ENCODE measurements at regions not wholly inside any gene's neighbourhood (a gene's known extent, or its start where the extent isn't known, plus 50 kb on each side); places are given as distances from the start of the nearest gene placed in this dataset.

DNA sequence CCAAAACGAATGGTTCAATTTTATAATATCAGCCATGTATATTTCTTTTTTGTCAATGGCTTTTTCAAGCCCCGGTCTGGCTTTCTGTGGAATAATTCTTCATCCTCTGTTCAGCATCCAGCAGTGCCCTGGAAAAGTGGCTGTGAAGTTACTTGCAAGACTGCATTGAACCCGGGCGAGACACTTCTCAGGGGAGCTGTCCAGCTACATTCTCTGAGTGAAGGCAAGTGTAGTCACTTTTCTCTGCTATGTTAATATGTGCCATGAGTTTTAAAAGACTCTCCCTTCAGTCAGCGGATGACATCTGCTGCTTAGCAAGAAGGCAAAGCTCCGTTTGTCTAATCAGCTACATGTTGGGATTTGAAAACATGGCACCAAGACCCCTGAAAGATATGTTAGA is 81.3 kb upstream of the RGMA start:
- no peaks in the 10 kb centered on the region for H3K36me3 ChIP-seq (replicated peaks; ENCODE audit: control insufficient read depth, insufficient read depth, low read length)
- peaks cover 1% of the 10 kb centered on the region; the same call in 1 of the 2 replicates for H3K27me3 ChIP-seq (ENCODE audit: control insufficient read depth, insufficient read depth, low read length)
- no peak overlapping the region for H3K4me3 ChIP-seq (ENCODE audit: insufficient read depth, low read depth, low read length)
- DNase-seq = no peak

DNA sequence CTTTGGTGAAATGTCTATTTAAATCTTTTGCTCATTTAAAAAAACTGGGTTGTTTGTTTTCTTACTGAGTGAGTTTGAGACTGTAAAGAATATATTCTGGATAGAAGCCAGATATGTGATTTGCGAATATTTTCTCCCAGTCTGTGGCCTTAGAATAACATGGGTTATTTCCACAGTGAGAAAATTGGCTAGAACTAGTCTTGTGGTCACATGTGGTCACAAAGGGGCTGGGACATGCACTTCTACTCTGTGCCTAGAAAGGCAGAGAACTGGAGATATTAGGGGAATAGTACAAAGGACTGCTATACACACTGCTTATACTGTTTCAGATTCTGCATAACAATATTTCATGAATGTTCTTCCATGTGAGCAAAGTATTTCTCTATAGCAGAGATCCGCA is 79.9 kb upstream of the RGMA start:
- DNase-seq = no peak
- Histone ChIP-seq H3K36me3 (replicated peaks; ENCODE audit: control insufficient read depth, insufficient read depth, low read length) (no peaks in the 10 kb centered on the region), H3K4me3 (ENCODE audit: insufficient read depth, low read depth, low read length) (no peak overlapping the region), H3K27me3 (ENCODE audit: control insufficient read depth, insufficient read depth, low read length) (peaks cover 1% of the 10 kb centered on the region; the same call in 1 of the 2 replicates)

DNA sequence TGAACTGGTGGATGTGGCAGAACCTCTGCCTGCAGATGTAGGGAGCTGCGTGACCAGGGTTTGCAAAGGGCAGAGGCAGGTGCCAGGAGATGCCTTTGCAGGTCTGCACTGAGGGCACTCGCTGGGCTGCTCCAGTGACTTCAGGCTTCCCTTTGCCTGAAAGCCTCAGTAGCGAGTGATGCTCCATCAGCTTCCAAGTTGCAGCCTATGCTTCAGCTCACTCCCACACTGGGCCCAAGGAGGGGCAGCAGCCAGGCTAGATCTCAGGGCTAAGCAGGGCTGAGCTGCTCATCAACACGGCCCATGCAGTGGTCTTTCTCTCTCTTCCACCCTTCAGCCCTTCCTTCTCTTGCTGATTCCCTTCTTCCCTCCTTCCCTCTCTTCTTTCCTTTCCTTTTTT is 78.3 kb upstream of the RGMA start:
- Histone ChIP-seq H3K27me3 (ENCODE audit: control insufficient read depth, insufficient read depth, low read length) (peaks cover 1% of the 10 kb centered on the region; the same call in 1 of the 2 replicates), H3K36me3 (replicated peaks; ENCODE audit: control insufficient read depth, insufficient read depth, low read length) (no peaks in the 10 kb centered on the region), H3K4me3 (ENCODE audit: insufficient read depth, low read depth, low read length) (no peak overlapping the region)
- no peak for DNase-seq

DNA sequence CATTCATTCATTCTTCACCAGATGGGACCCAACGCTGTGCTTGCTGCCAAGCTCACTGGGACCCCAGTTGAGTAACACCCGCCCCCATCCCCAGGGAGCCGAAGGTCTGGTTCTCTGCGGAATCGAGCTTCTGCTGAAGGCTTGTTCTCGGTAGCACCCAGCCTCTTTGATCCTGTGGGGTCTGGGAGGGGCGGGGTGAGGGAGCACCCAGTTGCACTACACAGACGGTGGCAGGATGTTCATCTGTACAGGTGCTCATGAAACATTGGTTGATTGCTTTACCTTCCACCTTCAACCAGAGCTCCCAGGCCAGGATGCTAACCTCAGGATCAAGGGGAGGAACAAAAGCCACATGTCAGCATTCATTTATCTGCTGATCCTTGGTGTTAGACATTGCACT is 77.7 kb upstream of the RGMA start:
- DNase-seq = no peak
- H3K4me3 ChIP-seq (ENCODE audit: insufficient read depth, low read depth, low read length) = no peak overlapping the region
- H3K36me3 ChIP-seq (replicated peaks; ENCODE audit: control insufficient read depth, insufficient read depth, low read length) = no peaks in the 10 kb centered on the region
- H3K27me3 ChIP-seq (ENCODE audit: control insufficient read depth, insufficient read depth, low read length) = peaks cover 1% of the 10 kb centered on the region; the same call in 1 of the 2 replicates

DNA sequence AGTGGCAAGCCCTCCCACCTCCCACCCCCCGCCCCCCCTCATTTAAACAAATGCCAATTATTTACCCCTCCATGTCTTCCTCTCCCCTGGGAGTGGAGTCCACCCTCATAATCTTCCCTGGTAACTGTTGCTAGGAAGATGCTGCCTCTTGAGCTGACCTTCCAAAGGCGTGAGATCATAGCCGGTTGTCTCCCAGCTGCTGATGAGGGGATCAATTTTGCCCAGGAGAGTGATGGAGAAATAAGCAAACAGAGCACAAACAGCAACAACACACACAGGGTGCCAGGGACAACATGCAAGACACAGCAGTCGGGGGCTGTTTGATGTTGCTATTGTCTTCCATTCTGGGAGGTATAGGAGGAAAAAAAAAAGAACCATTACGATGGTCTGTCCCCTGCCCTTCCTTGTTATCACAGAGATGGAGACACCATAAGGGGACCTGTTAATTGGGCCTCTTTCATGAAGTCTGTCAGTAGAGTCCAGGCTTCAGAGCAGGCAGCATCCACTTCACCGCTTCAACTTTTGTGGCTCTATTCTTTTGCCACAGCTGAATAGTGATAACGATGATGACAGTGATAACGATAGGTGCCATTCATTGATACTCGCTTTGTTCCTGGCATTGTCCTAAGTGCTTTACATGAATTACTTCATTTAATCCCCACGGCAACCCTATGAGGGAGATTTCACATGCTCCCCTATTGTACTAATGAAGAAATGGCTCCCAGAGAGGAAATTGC is 76.9 kb upstream of the RGMA start:
- no peaks in the 10 kb centered on the region for H3K36me3 ChIP-seq (replicated peaks; ENCODE audit: control insufficient read depth, insufficient read depth, low read length)
- H3K27me3 ChIP-seq (ENCODE audit: control insufficient read depth, insufficient read depth, low read length) = peaks cover 1% of the 10 kb centered on the region; the same call in 1 of the 2 replicates
- no peak for DNase-seq
- H3K4me3 ChIP-seq (ENCODE audit: insufficient read depth, low read depth, low read length) = no peak overlapping the region

DNA sequence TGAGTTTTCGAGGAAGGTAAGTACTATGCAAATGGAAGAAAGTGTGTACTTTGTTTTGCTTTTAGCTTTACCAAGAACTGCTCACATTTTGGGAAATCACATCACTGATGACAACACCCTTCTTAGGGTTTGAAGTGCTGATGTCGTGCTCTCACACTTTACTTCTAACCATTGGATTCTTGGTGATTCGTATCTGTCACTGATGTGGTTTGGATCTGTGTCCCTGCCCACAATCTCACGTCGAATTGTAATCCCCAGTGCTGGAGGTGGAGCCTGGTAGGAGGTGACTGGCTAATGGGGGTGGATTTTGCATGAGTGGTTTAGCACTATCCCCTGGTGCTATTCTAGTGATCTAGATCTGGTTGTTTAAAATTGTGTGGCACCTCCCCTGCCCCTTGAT is 75.4 kb upstream of the RGMA start:
- Histone ChIP-seq H3K4me3 (ENCODE audit: insufficient read depth, low read depth, low read length) (no peak overlapping the region), H3K27me3 (ENCODE audit: control insufficient read depth, insufficient read depth, low read length) (peaks cover 1% of the 10 kb centered on the region; the same call in 1 of the 2 replicates), H3K36me3 (replicated peaks; ENCODE audit: control insufficient read depth, insufficient read depth, low read length) (no peaks in the 10 kb centered on the region)
- no peak for DNase-seq

DNA sequence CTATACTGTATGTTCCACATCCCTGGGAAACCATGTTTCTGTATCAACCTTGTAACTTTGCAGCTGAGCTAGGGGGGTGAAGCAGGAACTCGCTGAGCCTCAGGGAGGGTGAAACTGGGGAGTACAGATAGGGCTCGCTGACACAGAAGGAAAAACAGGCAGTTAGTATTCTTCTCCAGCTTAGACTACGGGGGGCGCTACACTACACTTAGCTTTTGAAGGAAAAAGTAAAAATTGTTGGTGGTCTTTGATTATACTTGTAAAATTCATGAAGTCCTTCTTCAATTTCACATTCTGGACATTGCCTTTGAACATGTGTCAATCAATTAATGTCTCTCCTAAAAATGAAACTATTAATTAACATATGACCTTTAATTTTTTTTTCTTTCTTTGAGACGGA is 73.5 kb upstream of the RGMA start:
- no peaks in the 10 kb centered on the region for H3K36me3 ChIP-seq (replicated peaks; ENCODE audit: control insufficient read depth, insufficient read depth, low read length)
- no peak for DNase-seq
- no peak overlapping the region for H3K4me3 ChIP-seq (ENCODE audit: insufficient read depth, low read depth, low read length)
- 0 out of 2 replicates have a peak, but pooled peaks cover 1% of the 10 kb centered on the region for H3K27me3 ChIP-seq (ENCODE audit: control insufficient read depth, insufficient read depth, low read length)

DNA sequence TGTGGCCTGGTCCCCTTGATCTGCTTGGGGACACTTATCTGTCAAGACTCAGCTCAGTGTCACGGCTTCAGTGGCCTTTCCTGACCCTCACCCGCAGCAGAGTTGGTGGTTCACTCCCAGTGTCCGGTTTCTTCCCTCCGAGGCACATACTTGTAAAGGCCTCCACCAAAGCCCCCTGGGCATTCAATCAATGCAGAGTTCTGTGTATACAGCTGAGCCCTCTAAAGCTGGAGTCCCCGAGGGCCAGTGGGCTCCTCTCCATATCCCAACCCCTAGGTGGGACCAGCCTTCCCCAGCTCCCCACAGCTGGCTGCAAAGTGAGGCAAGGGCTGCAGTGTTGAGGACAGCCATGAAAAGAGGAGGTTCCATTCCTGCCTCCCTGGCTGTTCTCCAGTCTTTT is 70.9 kb upstream of the RGMA start:
- no peak overlapping the region for H3K4me3 ChIP-seq (ENCODE audit: insufficient read depth, low read depth, low read length)
- H3K27me3 ChIP-seq (ENCODE audit: control insufficient read depth, insufficient read depth, low read length) = no peaks in the 10 kb centered on the region
- H3K36me3 ChIP-seq (replicated peaks; ENCODE audit: control insufficient read depth, insufficient read depth, low read length) = no peaks in the 10 kb centered on the region
- no peak for DNase-seq

DNA sequence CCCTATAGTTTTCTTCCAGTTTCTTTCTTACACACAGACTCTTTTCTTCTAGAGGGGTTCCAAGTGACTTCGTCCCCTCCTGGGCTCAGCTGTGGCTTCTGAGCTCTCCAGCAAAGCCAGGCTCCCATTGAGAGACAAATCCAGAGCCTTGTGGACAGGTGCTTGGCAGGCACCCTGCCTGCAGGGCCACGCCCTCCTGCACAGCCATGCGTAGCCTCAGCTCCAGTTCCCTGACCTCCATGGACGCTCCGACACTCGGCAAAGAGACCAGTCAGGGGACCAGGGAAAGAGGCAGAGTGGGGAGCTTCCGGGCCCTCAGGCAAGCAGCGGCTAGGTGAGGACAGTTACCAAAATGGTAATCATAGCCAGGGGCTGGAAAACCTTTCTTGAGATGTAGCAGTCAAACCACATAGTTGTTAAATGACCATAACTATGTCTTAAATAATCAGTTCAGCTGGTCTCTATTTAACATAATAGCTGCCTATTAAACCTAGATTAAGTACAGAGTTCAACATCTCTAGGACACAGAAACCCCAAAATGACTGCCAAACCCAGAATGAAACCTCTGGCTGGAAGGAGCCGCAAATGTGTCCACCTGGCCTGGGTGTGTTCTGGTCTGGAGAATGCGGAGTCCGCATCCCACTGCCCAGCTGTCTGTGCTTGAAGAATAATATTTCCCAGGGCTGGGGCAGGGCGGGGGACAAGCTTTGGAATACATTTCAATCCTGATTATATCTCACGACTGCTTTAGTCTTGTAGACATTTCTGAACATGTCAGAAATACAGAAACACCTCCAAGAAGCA is 69.3 kb upstream of the RGMA start:
- H3K4me3 ChIP-seq (ENCODE audit: insufficient read depth, low read depth, low read length) = no peak overlapping the region
- H3K27me3 ChIP-seq (ENCODE audit: control insufficient read depth, insufficient read depth, low read length) = no peaks in the 10 kb centered on the region
- no peak for DNase-seq
- no peaks in the 10 kb centered on the region for H3K36me3 ChIP-seq (replicated peaks; ENCODE audit: control insufficient read depth, insufficient read depth, low read length)

DNA sequence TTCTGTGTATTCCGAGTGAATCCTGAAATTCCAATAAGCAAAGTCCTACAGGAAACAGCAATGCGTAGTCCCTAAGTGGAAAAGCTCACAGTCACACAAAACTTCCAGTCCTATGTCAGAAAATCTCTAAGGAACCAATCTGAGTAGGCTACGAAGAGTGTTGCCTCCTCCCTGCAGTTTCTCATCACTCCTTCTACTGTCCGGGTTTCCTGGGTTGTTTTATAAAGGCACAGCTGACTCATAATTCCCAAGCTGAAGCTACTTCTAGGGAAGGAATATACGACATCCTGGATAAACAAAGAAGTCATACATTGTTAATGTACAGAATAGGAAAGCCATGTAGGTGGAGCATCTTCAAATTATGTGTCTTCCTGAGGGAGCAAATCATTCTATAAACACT is 65.7 kb upstream of the RGMA start:
- Histone ChIP-seq H3K36me3 (replicated peaks; ENCODE audit: control insufficient read depth, insufficient read depth, low read length) (no peaks in the 10 kb centered on the region), H3K4me3 (ENCODE audit: insufficient read depth, low read depth, low read length) (no peak overlapping the region), H3K27me3 (ENCODE audit: control insufficient read depth, insufficient read depth, low read length) (no peaks in the 10 kb centered on the region)
- no peak for DNase-seq

DNA sequence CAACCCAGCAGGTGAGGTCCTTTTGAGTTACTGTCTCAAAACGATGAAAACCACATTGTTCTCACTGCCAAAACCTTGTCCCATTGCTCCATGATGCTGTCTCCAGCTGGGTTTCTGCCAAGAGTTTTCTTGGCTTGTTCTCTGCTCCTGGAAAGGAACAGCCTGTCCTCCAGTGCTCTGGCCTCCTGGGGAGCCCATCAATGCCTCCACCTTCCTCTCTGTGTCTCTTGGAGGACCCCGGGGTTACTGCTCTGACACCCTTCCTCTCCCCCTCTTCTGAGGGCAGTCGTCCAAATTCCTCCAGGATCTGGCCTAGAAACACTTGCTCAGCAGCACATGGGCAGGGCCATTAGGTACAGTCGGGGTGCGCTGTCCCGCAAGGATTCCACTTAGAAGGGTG is 63.9 kb upstream of the RGMA start:
- Histone ChIP-seq H3K27me3 (ENCODE audit: control insufficient read depth, insufficient read depth, low read length) (no peaks in the 10 kb centered on the region), H3K36me3 (replicated peaks; ENCODE audit: control insufficient read depth, insufficient read depth, low read length) (no peaks in the 10 kb centered on the region), H3K4me3 (ENCODE audit: insufficient read depth, low read depth, low read length) (no peak overlapping the region)
- DNase-seq = no peak

DNA sequence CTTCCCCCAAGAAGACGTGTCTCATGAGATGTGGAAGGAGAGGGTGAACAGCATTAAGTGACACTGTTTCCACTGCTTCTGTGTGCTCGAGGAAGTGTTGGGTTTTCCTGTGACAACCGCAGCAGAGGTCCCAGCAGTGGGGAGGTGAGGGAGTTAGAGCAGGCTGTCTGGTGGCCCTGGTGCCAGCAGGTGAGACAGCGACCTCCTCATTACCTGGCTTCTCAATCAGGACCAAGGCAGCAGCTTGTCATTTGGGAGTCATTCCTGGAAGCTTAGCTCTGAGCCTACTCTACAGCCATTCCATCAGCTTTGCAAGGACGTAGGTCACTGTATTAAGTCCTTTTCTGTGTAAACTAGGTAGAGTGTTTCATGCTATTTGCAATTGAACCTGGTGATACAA is 63.3 kb upstream of the RGMA start:
- Histone ChIP-seq H3K27me3 (ENCODE audit: control insufficient read depth, insufficient read depth, low read length) (no peaks in the 10 kb centered on the region), H3K36me3 (replicated peaks; ENCODE audit: control insufficient read depth, insufficient read depth, low read length) (no peaks in the 10 kb centered on the region), H3K4me3 (ENCODE audit: insufficient read depth, low read depth, low read length) (no peak overlapping the region)
- DNase-seq = no peak

DNA sequence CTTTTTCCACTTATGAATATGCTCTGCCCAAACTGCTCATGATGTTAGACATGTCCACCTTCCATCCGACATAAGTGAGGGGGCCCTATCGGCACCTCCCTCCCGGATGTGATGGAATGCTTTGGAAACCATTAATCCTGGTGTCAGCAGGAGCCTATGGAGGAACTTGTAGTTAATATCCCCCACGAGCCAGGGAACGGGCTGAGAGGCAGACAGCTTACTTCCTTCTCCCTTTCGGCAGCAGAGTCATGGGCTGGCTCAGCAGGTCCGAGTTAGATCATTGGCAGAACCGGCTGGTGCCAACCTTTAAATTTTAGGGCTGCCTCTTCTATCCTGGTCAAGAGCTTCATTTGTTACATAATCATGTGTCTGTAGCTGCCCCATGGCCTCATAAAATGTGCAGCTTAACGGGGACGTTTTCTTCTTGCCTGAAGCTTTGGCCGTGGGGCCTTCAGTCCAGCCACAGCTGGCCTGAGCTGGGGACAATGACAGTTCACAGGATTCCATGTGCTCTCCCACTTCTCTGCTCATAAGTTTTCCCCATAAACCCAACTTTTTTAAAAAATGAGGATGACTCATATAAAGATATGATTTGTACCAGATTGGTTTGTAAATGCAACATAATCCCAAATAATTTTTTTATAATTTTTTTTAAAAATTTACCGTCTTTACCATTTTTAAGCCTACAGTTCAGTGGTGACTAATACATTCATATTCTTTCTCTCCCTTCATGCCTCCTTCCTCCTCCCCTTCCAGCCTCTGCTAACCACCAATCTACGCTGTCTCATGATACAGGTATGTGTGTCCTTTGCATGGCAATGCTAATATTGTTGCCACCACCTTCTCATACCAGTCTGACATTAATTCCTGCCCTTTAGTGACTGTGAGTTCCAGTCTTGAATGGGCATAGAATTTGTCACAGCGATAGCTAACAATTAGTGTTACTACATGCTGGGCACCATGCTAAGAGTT is 62.2 kb upstream of the RGMA start:
- Histone ChIP-seq H3K27me3 (ENCODE audit: control insufficient read depth, insufficient read depth, low read length) (no peaks in the 10 kb centered on the region), H3K36me3 (replicated peaks; ENCODE audit: control insufficient read depth, insufficient read depth, low read length) (no peaks in the 10 kb centered on the region), H3K4me3 (ENCODE audit: insufficient read depth, low read depth, low read length) (no peak overlapping the region)
- no peak for DNase-seq

DNA sequence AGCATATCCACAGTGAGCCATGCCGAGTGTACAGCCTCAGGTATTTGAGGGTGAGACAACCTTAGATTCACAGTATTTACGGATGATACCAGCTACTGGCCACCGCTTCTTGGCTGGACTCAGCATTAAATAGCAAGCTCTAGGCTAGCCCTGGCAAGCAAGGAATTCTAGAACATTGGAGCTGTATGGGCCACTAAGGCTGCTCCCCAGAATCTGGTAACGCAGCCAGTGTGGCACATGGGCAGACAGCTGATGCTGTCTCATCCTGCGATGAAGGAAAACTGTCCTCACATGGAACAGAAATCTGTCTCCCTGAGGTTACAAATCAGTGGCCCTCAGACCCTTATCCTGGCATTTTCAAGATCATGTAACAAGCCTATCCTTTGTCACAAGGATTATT is 57.6 kb upstream of the RGMA start:
- Histone ChIP-seq H3K4me3 (ENCODE audit: insufficient read depth, low read depth, low read length) (no peak overlapping the region), H3K27me3 (ENCODE audit: control insufficient read depth, insufficient read depth, low read length) (no peaks in the 10 kb centered on the region), H3K36me3 (replicated peaks; ENCODE audit: control insufficient read depth, insufficient read depth, low read length) (no peaks in the 10 kb centered on the region)
- DNase-seq = no peak

Data from H7 (cell line).